Endothelial cell (in vitro differentiated cells): ENCODE measurements at regions not wholly inside any gene's neighbourhood (a gene's known extent, or its start where the extent isn't known, plus 50 kb on each side); places are given as distances from the start of the nearest gene placed in this dataset.

Experiments used
- DNase-seq: peaks from one replicate; pipeline ENCODE4 v3.0.0; 2021; ENCODE audit warnings: low spot score
- H3K27ac Mint-ChIP-seq: one replicate; pipeline ENCODE4 v1.8.0; 2021; ENCODE audit warnings: mixed read lengths, inconsistent platforms; ENCODE audit not compliant: unreplicated experiment
- H3K27me3 Mint-ChIP-seq: one replicate; pipeline ENCODE4 v1.8.0; 2021; ENCODE audit warnings: mild to moderate bottlenecking, moderate library complexity, mixed read lengths, inconsistent platforms; ENCODE audit not compliant: unreplicated experiment
- H3K36me3 Mint-ChIP-seq: one replicate; pipeline ENCODE4 v1.8.0; 2021; ENCODE audit warnings: mild to moderate bottlenecking, low read depth, mixed read lengths, inconsistent platforms; ENCODE audit not compliant: unreplicated experiment
- H3K4me1 Mint-ChIP-seq: one replicate; pipeline ENCODE4 v1.8.0; 2021; ENCODE audit warnings: mild to moderate bottlenecking, mixed read lengths, inconsistent platforms; ENCODE audit not compliant: unreplicated experiment
- H3K4me3 Mint-ChIP-seq: one replicate; pipeline ENCODE4 v1.8.0; 2021; ENCODE audit warnings: mild to moderate bottlenecking, mixed read lengths, inconsistent platforms; ENCODE audit not compliant: unreplicated experiment
- H3K9me3 Mint-ChIP-seq: one replicate; pipeline ENCODE4 v1.8.0; 2021; ENCODE audit warnings: mixed read lengths, inconsistent platforms; ENCODE audit not compliant: unreplicated experiment
- CTCF ChIP-seq: fragments of 200-600 bp; sonication (generic); IDR thresholded peaks from one replicate; pipeline ENCODE4 v1.5.0; 2021; ENCODE audit warnings: antibody characterized with exemption; ENCODE audit not compliant: unreplicated experiment

GRCh38 chr11:70521475-70522308 lies 123.4 kb downstream of the CTTN start:
- TF ChIP-seq CTCF, result no peak
- Mint-ChIP-seq H3K36me3 (no peaks in the 10 kb centered on the region), H3K4me1 (peaks cover 24% of the 10 kb centered on the region), H3K27ac (no peak overlapping the region), H3K9me3 (no peaks in the 10 kb centered on the region), H3K27me3 (peaks cover 6% of the 10 kb centered on the region), H3K4me3 (no peak overlapping the region)
- no peak for DNase-seq

GRCh38 chr11:70522309-70522592 lies 123.9 kb downstream of the CTTN start:
- TF ChIP-seq CTCF, result no peak
- H3K27me3 Mint-ChIP-seq, result peaks cover 6% of the 10 kb centered on the region
- no peak overlapping the region for H3K27ac Mint-ChIP-seq
- H3K4me1 Mint-ChIP-seq, result peaks cover 24% of the 10 kb centered on the region
- no peak for DNase-seq
- H3K36me3 Mint-ChIP-seq, result no peaks in the 10 kb centered on the region
- no peak overlapping the region for H3K4me3 Mint-ChIP-seq
- H3K9me3 Mint-ChIP-seq, result no peaks in the 10 kb centered on the region

- no peak overlapping the region for H3K27ac Mint-ChIP-seq
- H3K9me3 Mint-ChIP-seq, result no peaks in the 10 kb centered on the region
- H3K4me1 Mint-ChIP-seq, result peaks cover 24% of the 10 kb centered on the region
- TF ChIP-seq CTCF, result no peak
- no peak overlapping the region for H3K4me3 Mint-ChIP-seq
- H3K27me3 Mint-ChIP-seq, result peaks cover 6% of the 10 kb centered on the region
- H3K36me3 Mint-ChIP-seq, result no peaks in the 10 kb centered on the region
- no peak for DNase-seq
Observed at GRCh38 chr11:70522593-70523311, 124.4 kb downstream of the CTTN start.

- H3K36me3 Mint-ChIP-seq, result no peaks in the 10 kb centered on the region
- peaks cover 4% of the 10 kb centered on the region for H3K27me3 Mint-ChIP-seq
- no peaks in the 10 kb centered on the region for H3K9me3 Mint-ChIP-seq
- DNase-seq, result no peak
- no peak for TF ChIP-seq CTCF
- no peak overlapping the region for H3K27ac Mint-ChIP-seq
- H3K4me3 Mint-ChIP-seq, result no peak overlapping the region
- H3K4me1 Mint-ChIP-seq, result peaks cover 24% of the 10 kb centered on the region
Observed at GRCh38 chr11:70523384-70524095, 125.2 kb downstream of the CTTN start.
